Adrenal gland (tissue), 9 donors: ENCODE measurements at regions not wholly inside any gene's neighbourhood (a gene's known extent, or its start where the extent isn't known, plus 50 kb on each side); places are given as distances from the start of the nearest gene placed in this dataset.
"Not testable (repeated sequence)": the region's sequence is repeated elsewhere in the genome, so short reads cannot be mapped to it uniquely, and the experiment has no call there.

Source experiments
- DNase-seq, 7 donors: peaks; one replicate each; pipeline ENCODE4 v3.0.0-alpha.2; 2019 to 2020
- H3K27ac ChIP-seq, 5 donors: fragments of 200-600 bp; sonication (generic) in 4 of 5; 1 replicate in 3 of 5; 2 replicates in 2 of 5; pipeline versions ENCODE4 v1.5.1 to v1.8.0; 2016 to 2020; ENCODE audit warnings: mild to moderate bottlenecking in 1 of 5
- H3K27me3 ChIP-seq: fragments of 200-600 bp; 2 replicates; pipeline ENCODE4 v1.8.0; 2021
- H3K36me3 ChIP-seq, 2 donors: fragments of 200-600 bp; replicated peaks in 1 of 2; 1 replicate in 1 of 2; 2 replicates in 1 of 2; pipeline versions ENCODE4 v1.5.1 to v1.8.0; 2018 to 2022
- H3K4me1 ChIP-seq, 2 donors: fragments of 200-600 bp; replicated peaks in 1 of 2; 1 replicate in 1 of 2; 2 replicates in 1 of 2; pipeline versions ENCODE4 v1.5.1 to v1.8.0; 2018 to 2021
- H3K4me3 ChIP-seq, 4 donors: fragments of 200-600 bp; sonication (generic) in 3 of 4; one replicate each; pipeline ENCODE4 v1.5.1; 2016 to 2018
- H3K9me3 ChIP-seq, 3 donors: fragments of 200-600 bp; sonication (generic) in 1 of 3; replicated peaks in 1 of 3; 1 replicate in 2 of 3; 2 replicates in 1 of 3; pipeline versions ENCODE4 v1.5.1 to v1.8.0; 2016 to 2021
- CTCF ChIP-seq, 6 experiments: fragments of 450-650 bp in 4 of 6; fragments of 200-600 bp in 2 of 6; sonication (generic) in 1 of 6; IDR thresholded peaks; 1 replicate in 5 of 6; 2 replicates in 1 of 6; pipeline versions ENCODE4 v1.5.1 to v1.8.0; 2016 to 2021; ENCODE audit warnings: antibody characterized with exemption in 6 of 6, mild to moderate bottlenecking in 2 of 6, moderate library complexity in 1 of 6
- POLR2A ChIP-seq, 2 donors: fragments of 450-650 bp; IDR thresholded peaks; one replicate each; pipeline ENCODE4 v1.6.1; 2017; ENCODE audit warnings: antibody characterized with exemption in 2 of 2, mild to moderate bottlenecking in 2 of 2, moderate library complexity in 1 of 2
- WGBS, 4 donors: extraction: QIAGEN DNeasy Blood & Tissue Kit in 2 of 4; methylation state at CpG; one replicate each; pipeline versions ENCODE4 v1.1.5 to v1.1.7; 2013 to 2017; 5-methylcytosine and 5-hydroxymethylcytosine counted together
- intact Hi-C, 2 donors: fragments of 100-400 bp; cut with DNase I; formaldehyde crosslinking; loops; one replicate each; pipeline versions ENCODE4 v1.14.1 to v1.15.0; 2022 to 2023
- donor health status: healthy with polysubstance abuse.
- donor health status: Bipolar disorder and iron deficiency.
- donor health status: DM: yes; HTN: yes; CAD: no.
- donor health status: DM: no; HTN: no; CAD: no.
- donor health status: DM: no; HTN: no; CAD: no.

- DNase-seq = no peak
- intact Hi-C loops = no loop called here
Observed at GRCh38 chr2:129193961-129194360, 785.5 kb upstream of the RAB6C start.

GRCh38 chr2:129199501-129199900 is 780.0 kb upstream of the RAB6C start:
- no peaks in the 10 kb centered on the region for H3K9me3 ChIP-seq
- no peak overlapping the region for H3K4me3 ChIP-seq
- no peaks in the 10 kb centered on the region for H3K27me3 ChIP-seq
- intact Hi-C loops = no loop called here
- no peak for DNase-seq
- H3K36me3 ChIP-seq = no peaks in the 10 kb centered on the region
- TF ChIP-seq CTCF (IDR thresholded peaks at IDR 0.05) = no peak
- TF ChIP-seq POLR2A (IDR thresholded peaks at IDR 0.05) = no peak
- H3K27ac ChIP-seq = no peak overlapping the region
- 68 to 92% (median 77%) methylated on average over 5 of the region's 5 CpGs for WGBS, 4 donors
- no peaks in the 10 kb centered on the region for H3K4me1 ChIP-seq

More at GRCh38 chr2:129193961-129194360, 785.5 kb upstream of the RAB6C start:
- TF ChIP-seq POLR2A (IDR thresholded peaks at IDR 0.05) = no peak
- no peak for TF ChIP-seq CTCF (IDR thresholded peaks at IDR 0.05)
- H3K27ac ChIP-seq = no peak overlapping the region
- no peaks in the 10 kb centered on the region for H3K4me1 ChIP-seq
- no peaks in the 10 kb centered on the region for H3K27me3 ChIP-seq
- no peak overlapping the region for H3K4me3 ChIP-seq
- no peaks in the 10 kb centered on the region for H3K36me3 ChIP-seq
- H3K9me3 ChIP-seq = no peaks in the 10 kb centered on the region
- 59 to 71% (median 67%) methylated on average over 4 of the region's 4 CpGs for WGBS, 4 donors

GRCh38 chr2:129201696-129202095 is 777.8 kb upstream of the RAB6C start:
- Histone ChIP-seq H3K4me3 (no peak overlapping the region), H3K9me3 (no peaks in the 10 kb centered on the region), H3K27ac (no peak overlapping the region), H3K36me3 (no peaks in the 10 kb centered on the region), H3K4me1 (no peaks in the 10 kb centered on the region), H3K27me3 (no peaks in the 10 kb centered on the region)
- DNase-seq = no peak
- TF ChIP-seq CTCF (IDR thresholded peaks at IDR 0.05) (no peak), POLR2A (IDR thresholded peaks at IDR 0.05) (no peak)
- intact Hi-C loops = no loop called here
- WGBS, 4 donors = 53 to 73% (median 65%) methylated on average over 2 of the region's 2 CpGs

- no peaks in the 10 kb centered on the region for H3K36me3 ChIP-seq
- no peak for TF ChIP-seq POLR2A (IDR thresholded peaks at IDR 0.05)
- no peak for TF ChIP-seq CTCF (IDR thresholded peaks at IDR 0.05)
- 34 to 60% (median 45%) methylated on average over 3 of the region's 3 CpGs for WGBS, 4 donors
- intact Hi-C loops = no loop called here
- H3K9me3 ChIP-seq = no peaks in the 10 kb centered on the region
- H3K4me1 ChIP-seq = no peaks in the 10 kb centered on the region
- peak overlapping the region in 1 of 5 donors; percentile 79 for H3K27ac ChIP-seq
- H3K4me3 ChIP-seq = no peak overlapping the region
- no peak for DNase-seq
- no peaks in the 10 kb centered on the region for H3K27me3 ChIP-seq
Observed at GRCh38 chr2:129203331-129203730, 776.1 kb upstream of the RAB6C start.

GRCh38 chr2:129204581-129204980 is 774.9 kb upstream of the RAB6C start:
- DNase-seq, intact Hi-C loops, H3K4me1 ChIP-seq, H3K27ac ChIP-seq, H3K27me3 ChIP-seq, H3K36me3 ChIP-seq, H3K4me3 ChIP-seq, H3K9me3 ChIP-seq: not testable (repeated sequence)
- 90 to 95% (median 93%) methylated on average over 2 of the region's 2 CpGs for WGBS, 4 donors
